ENCODE measurements at regions not wholly inside any gene's neighbourhood (a gene's known extent, or its start where the extent isn't known, plus 50 kb on each side); places are given as distances from the start of the nearest gene placed in this dataset.

DNA sequence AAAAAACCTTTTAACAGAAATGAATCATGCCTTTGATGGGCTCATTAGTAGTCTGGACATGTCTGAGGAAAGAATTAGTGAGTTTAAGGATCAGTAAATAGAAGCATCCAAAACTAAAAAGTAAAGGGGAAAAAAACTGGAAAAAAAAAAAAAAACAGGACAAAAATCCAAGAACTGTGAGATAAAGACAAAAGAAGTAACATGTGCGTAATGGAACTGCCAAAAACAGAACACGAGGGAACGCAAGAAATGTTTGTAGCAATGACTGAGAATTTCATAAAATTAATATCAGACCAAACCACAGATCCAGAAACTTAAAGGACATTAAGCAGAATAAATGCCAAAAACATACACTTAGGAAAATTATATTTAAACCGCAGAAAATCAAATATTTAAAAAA is 77.4 kb downstream of the MS4A13 start:
- Mint-ChIP-seq H3K4me3 (no peak overlapping the region), H3K4me1 (ENCODE audit: low read depth) (no peaks in the 10 kb centered on the region), H3K27me3 (no peaks in the 10 kb centered on the region), H3K9me3 (peaks cover 17% of the 10 kb centered on the region), H3K36me3 (ENCODE audit: low read depth) (no peaks in the 10 kb centered on the region), H3K27ac (no peak overlapping the region)
- ChIA-PET CTCF (interaction anchor here (1.4 kb wide), 1 partner anchor 250 kb away, joined by 3 read pairs; no protein-coding TSS in a partner anchor), POLR2A (no interaction called here)
- TF ChIP-seq, protein P1, sequence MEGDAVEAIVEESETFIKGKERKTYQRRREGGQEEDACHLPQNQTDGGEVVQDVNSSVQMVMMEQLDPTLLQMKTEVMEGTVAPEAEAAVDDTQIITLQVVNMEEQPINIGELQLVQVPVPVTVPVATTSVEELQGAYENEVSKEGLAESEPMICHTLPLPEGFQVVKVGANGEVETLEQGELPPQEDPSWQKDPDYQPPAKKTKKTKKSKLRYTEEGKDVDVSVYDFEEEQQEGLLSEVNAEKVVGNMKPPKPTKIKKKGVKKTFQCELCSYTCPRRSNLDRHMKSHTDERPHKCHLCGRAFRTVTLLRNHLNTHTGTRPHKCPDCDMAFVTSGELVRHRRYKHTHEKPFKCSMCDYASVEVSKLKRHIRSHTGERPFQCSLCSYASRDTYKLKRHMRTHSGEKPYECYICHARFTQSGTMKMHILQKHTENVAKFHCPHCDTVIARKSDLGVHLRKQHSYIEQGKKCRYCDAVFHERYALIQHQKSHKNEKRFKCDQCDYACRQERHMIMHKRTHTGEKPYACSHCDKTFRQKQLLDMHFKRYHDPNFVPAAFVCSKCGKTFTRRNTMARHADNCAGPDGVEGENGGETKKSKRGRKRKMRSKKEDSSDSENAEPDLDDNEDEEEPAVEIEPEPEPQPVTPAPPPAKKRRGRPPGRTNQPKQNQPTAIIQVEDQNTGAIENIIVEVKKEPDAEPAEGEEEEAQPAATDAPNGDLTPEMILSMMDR (IDR thresholded peaks at IDR 0.05) = no peak
- intact Hi-C loops (cut with micrococcal nuclease) = no loop called here
- DNase-seq = no peak
- ATAC-seq = no peak

- Mint-ChIP-seq H3K27ac (no peak overlapping the region), H3K4me1 (ENCODE audit: low read depth) (no peaks in the 10 kb centered on the region), H3K27me3 (no peaks in the 10 kb centered on the region), H3K36me3 (ENCODE audit: low read depth) (no peaks in the 10 kb centered on the region), H3K4me3 (no peak overlapping the region), H3K9me3 (peaks cover 15% of the 10 kb centered on the region)
- intact Hi-C loops (cut with micrococcal nuclease) = no loop called here
- ChIA-PET POLR2A (no interaction called here), CTCF (interaction anchor here (1.3 kb wide), 2 partner anchors 14 to 232 kb away, joined by 4 to 5 read pairs; no protein-coding TSS in a partner anchor)
- DNase-seq (no peak), ATAC-seq (no peak)
- TF ChIP-seq, protein P1 (IDR thresholded peaks at IDR 0.05) = no peak
Observed at GRCh38 chr11:60594998-60595642, 79.9 kb downstream of the MS4A13 start.

DNA sequence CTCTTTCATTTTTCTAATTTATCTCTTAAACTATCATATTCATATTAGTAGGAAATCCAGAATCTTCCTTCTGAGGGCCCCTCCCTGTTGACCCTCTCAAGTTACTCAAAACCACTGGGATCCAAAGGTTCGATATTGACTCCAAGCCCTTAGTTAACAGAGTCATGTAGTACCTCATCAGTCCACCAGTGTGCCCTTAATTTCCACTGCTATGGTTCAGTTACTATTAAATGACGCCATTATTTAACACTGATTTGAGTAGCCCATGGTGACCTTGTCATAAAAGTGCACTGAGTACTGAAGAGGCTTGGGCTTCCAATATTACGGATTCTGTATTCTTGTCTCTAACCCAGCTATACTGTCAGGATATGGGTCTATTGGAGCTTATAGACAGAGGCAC is 91.9 kb upstream of the MS4A8 start:
- Mint-ChIP-seq H3K27ac (no peak overlapping the region), H3K4me3 (no peak overlapping the region), H3K27me3 (peaks cover 13% of the 10 kb centered on the region), H3K36me3 (ENCODE audit: low read depth) (no peaks in the 10 kb centered on the region), H3K9me3 (no peaks in the 10 kb centered on the region), H3K4me1 (ENCODE audit: low read depth) (peaks cover 10% of the 10 kb centered on the region)
- ChIA-PET POLR2A (no interaction called here), CTCF (no interaction called here)
- ATAC-seq = no peak
- TF ChIP-seq, protein P1 (IDR thresholded peaks at IDR 0.05) = peak; percentile 33
- intact Hi-C loops (cut with micrococcal nuclease) = no loop called here
- DNase-seq = no peak

- no peak overlapping the region for H3K27ac Mint-ChIP-seq
- no peaks in the 10 kb centered on the region for H3K9me3 Mint-ChIP-seq
- TF ChIP-seq, protein P1 (IDR thresholded peaks at IDR 0.05) = no peak
- ChIA-PET CTCF (interaction anchor here (1.2 to 2.9 kb wide), 4 partner anchors 9 to 246 kb away, joined by 3 to 14 read pairs (median 4); no protein-coding TSS in a partner anchor), POLR2A (no interaction called here)
- H3K4me3 Mint-ChIP-seq = no peak overlapping the region
- intact Hi-C loops (cut with micrococcal nuclease) = no loop called here
- no peaks in the 10 kb centered on the region for H3K36me3 Mint-ChIP-seq (ENCODE audit: low read depth)
- no peak for ATAC-seq
- H3K4me1 Mint-ChIP-seq (ENCODE audit: low read depth) = peaks cover 10% of the 10 kb centered on the region
- H3K27me3 Mint-ChIP-seq = peaks cover 13% of the 10 kb centered on the region
- no peak for DNase-seq
Observed at GRCh38 chr11:60609632-60610031, 89.8 kb upstream of the MS4A8 start.

DNA sequence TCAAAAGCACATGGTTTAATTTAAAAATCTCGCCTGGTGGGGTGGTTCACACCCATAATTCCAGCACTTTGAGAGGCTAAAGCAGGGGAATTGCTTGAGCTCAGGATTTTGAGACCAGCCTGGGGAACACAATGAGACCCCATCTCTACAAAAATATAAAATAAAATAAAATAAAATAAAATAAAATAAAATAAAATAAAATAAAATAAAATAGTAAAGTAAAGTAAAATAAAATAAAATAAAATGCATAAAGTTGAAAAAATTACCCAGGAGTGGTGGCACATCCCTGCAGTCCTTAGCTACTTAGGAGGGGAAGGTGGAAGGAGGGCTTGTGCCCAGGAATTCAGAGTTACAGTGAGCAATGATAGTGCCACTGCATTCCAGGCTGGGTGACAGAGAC is 88.7 kb upstream of the MS4A8 start:
- Mint-ChIP-seq H3K9me3 (no peaks in the 10 kb centered on the region), H3K27ac (no peak overlapping the region), H3K4me1 (ENCODE audit: low read depth) (peaks cover 10% of the 10 kb centered on the region), H3K27me3 (peaks cover 13% of the 10 kb centered on the region), H3K4me3 (no peak overlapping the region), H3K36me3 (ENCODE audit: low read depth) (no peaks in the 10 kb centered on the region)
- ATAC-seq (no peak), DNase-seq (no peak)
- CTCF ChIA-PET = interaction anchor here (0.6 to 2.9 kb wide), 2 partner anchors 247 to 825 kb away, joined by 3 to 14 read pairs; no protein-coding TSS in a partner anchor
- intact Hi-C loops (cut with micrococcal nuclease) = no loop called here
- TF ChIP-seq, protein P1 (IDR thresholded peaks at IDR 0.05) = no peak
- POLR2A ChIA-PET = no interaction called here
